ENCODE measurements at regions not wholly inside any gene's neighbourhood (a gene's known extent, or its start where the extent isn't known, plus 50 kb on each side); places are given as distances from the start of the nearest gene placed in this dataset.

DNA sequence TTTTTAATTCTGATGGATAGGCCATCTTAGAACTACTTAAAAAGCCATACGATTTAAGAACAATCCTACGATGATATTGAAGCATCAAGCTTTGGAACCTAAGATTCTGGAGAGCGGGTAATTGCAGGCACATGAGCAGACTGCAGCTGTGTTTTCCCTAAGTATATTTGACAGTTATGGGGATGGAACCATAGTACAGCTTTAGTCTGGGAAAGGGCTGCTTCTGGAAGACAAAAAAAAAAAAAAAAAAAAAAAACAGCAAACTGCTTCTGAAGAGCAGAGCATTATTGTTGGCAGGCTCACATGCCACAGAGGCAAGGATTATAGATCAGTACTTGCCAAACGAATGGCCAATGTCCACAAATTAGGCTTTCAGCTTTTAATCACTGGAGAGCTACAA is 1618.7 kb downstream of the AMY1C start:
- TF ChIP-seq, protein P1, sequence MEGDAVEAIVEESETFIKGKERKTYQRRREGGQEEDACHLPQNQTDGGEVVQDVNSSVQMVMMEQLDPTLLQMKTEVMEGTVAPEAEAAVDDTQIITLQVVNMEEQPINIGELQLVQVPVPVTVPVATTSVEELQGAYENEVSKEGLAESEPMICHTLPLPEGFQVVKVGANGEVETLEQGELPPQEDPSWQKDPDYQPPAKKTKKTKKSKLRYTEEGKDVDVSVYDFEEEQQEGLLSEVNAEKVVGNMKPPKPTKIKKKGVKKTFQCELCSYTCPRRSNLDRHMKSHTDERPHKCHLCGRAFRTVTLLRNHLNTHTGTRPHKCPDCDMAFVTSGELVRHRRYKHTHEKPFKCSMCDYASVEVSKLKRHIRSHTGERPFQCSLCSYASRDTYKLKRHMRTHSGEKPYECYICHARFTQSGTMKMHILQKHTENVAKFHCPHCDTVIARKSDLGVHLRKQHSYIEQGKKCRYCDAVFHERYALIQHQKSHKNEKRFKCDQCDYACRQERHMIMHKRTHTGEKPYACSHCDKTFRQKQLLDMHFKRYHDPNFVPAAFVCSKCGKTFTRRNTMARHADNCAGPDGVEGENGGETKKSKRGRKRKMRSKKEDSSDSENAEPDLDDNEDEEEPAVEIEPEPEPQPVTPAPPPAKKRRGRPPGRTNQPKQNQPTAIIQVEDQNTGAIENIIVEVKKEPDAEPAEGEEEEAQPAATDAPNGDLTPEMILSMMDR (IDR thresholded peaks at IDR 0.05; ENCODE audit: poor library complexity): no peak
- TF ChIP-seq EZH2 (IDR thresholded peaks at IDR 0.05; ENCODE audit: borderline replicate concordance) (no peak), EZH2phosphoT487 (IDR thresholded peaks at IDR 0.05; ENCODE audit: low read depth, severe bottlenecking, unreplicated experiment) (no peak)
